Endothelial cell of umbilical vein (primary cell): ENCODE measurements at regions not wholly inside any gene's neighbourhood (a gene's known extent, or its start where the extent isn't known, plus 50 kb on each side); places are given as distances from the start of the nearest gene placed in this dataset.

Experiments
- BruUV-seq: library from RNA; stranded (reverse); fragments of 400-500 nt; replicated peaks from 2 replicates; lab custom pipeline; 2021; lab: Mats Ljungman, UMichigan
- CTCF ChIA-PET: fragments of 300-600, 350-600 bp; sonication (Branson Sonifier 250); formaldehyde crosslinking; loops from one replicate; lab custom pipeline; 2021; ENCODE audit warnings: antibody characterized with exemption, inconsistent platforms; lab: Charles Lee
- POLR2A ChIA-PET: fragments of 300-600, 350-600 bp; sonication (Branson Sonifier 250); formaldehyde crosslinking; loops from one replicate; lab custom pipeline; 2021; ENCODE audit warnings: antibody characterized with exemption, inconsistent platforms; lab: Charles Lee
- DNase-seq: peaks from one replicate; pipeline ENCODE4 v3.0.0-alpha.2; 2011; ENCODE audit warnings: low read depth, low spot score
- FAIRE-seq: peaks from 2 replicates; lab custom pipeline; 2011; peaks lifted over from hg19 to GRCh38; lab: Jason Lieb, UNC
- H2AFZ ChIP-seq: 2 replicates; pipeline ENCODE4 v1.6.0; 2012; ENCODE audit warnings: low read depth, low read length, control low read depth, inconsistent platforms
- H3K27ac ChIP-seq: 2 replicates; pipeline ENCODE4 v1.5.1; 2011; ENCODE audit warnings: low read depth, mild to moderate bottlenecking, control low read depth, low read length, moderate library complexity; ENCODE audit not compliant: insufficient read depth
- H3K27me3 ChIP-seq, 2 experiments: 2 replicates each; pipeline versions ENCODE4 v1.6.0 to v1.6.1; 2011; ENCODE audit warnings: low read length in 2 of 2, mixed read lengths in 1 of 2; ENCODE audit not compliant: control insufficient read depth in 2 of 2, insufficient read depth in 2 of 2
- H3K36me3 ChIP-seq, 2 experiments: 2 replicates in 1 of 2; 3 replicates in 1 of 2; pipeline ENCODE4 v1.5.1; 2011; ENCODE audit warnings: low read length in 2 of 2, mild to moderate bottlenecking in 1 of 2, moderate library complexity in 1 of 2; ENCODE audit not compliant: control insufficient read depth in 2 of 2, insufficient read depth in 2 of 2; ENCODE audit errors: extremely low read depth in 1 of 2
- H3K4me1 ChIP-seq: 3 replicates; pipeline ENCODE4 v1.5.1; 2011; ENCODE audit warnings: mild to moderate bottlenecking, low read length; ENCODE audit not compliant: control insufficient read depth, insufficient read depth; ENCODE audit errors: extremely low read depth
- H3K4me2 ChIP-seq: 2 replicates; pipeline ENCODE4 v1.6.1; 2011; ENCODE audit warnings: low read length, control low read depth, mixed read lengths; ENCODE audit not compliant: insufficient read depth
- H3K4me3 ChIP-seq, 3 experiments: fragments of 200-600 bp in 1 of 3; sonication (generic), shearing (Covaris generic) in 1 of 3; replicated peaks in 1 of 3; 2 replicates each; pipeline ENCODE4 v1.5.1; 2011 to 2016; ENCODE audit warnings: control low read depth in 3 of 3, low read length in 3 of 3, mild to moderate bottlenecking in 2 of 3, inconsistent platforms in 1 of 3, low read depth in 1 of 3, moderate library complexity in 1 of 3; ENCODE audit not compliant: insufficient read depth in 1 of 3
- H3K79me2 ChIP-seq: 2 replicates; pipeline ENCODE4 v1.6.0; 2012; ENCODE audit warnings: low read length, inconsistent platforms; ENCODE audit not compliant: control insufficient read depth, insufficient read depth
- H3K9ac ChIP-seq: replicated peaks from 2 replicates; pipeline ENCODE3; 2011; ENCODE audit warnings: low read length, control low read depth; ENCODE audit not compliant: insufficient read depth; ENCODE audit errors: extremely low read depth
- H3K9me1 ChIP-seq: replicated peaks from 3 replicates; pipeline ENCODE4 v1.6.0; 2011; ENCODE audit warnings: mild to moderate bottlenecking, low read length; ENCODE audit not compliant: control insufficient read depth, insufficient read depth; ENCODE audit errors: extremely low read depth
- H3K9me3 ChIP-seq: replicated peaks from 2 replicates; pipeline ENCODE4 v1.5.1; 2012; ENCODE audit warnings: low read length, inconsistent platforms; ENCODE audit not compliant: control insufficient read depth, insufficient read depth
- H4K20me1 ChIP-seq: replicated peaks from 2 replicates; pipeline ENCODE3; 2011; ENCODE audit warnings: mild to moderate bottlenecking, low read length; ENCODE audit not compliant: control insufficient read depth, insufficient read depth; ENCODE audit errors: extremely low read depth
- CTCF ChIP-seq, 2 donors: IDR thresholded peaks; 1 replicate in 1 of 2; 2 replicates in 1 of 2; pipeline ENCODE4 v1.5.1; 2011; ENCODE audit warnings: low read length in 2 of 2, mild to moderate bottlenecking in 2 of 2, moderate library complexity in 2 of 2, control low read depth in 1 of 2, inconsistent platforms in 1 of 2, low read depth in 1 of 2; ENCODE audit not compliant: insufficient read depth in 1 of 2; ENCODE audit errors: extremely low read depth in 1 of 2
- EZH2 ChIP-seq: IDR thresholded peaks from 2 replicates; pipeline ENCODE4 v1.6.1; 2012; ENCODE audit warnings: borderline replicate concordance, low read depth, mild to moderate bottlenecking, moderate library complexity, low read length, inconsistent platforms; ENCODE audit not compliant: severe bottlenecking
- FOS ChIP-seq: IDR thresholded peaks from 2 replicates; pipeline ENCODE4 v1.6.1; 2011; ENCODE audit warnings: mild to moderate bottlenecking, low read length, moderate library complexity, borderline replicate concordance; ENCODE audit not compliant: insufficient read depth
- GATA2 ChIP-seq: IDR thresholded peaks from 2 replicates; pipeline ENCODE4 v1.7.0; 2011; ENCODE audit warnings: low read depth, mild to moderate bottlenecking, moderate library complexity, mixed read lengths, low read length; ENCODE audit not compliant: insufficient read length, insufficient read depth
- JUN ChIP-seq: IDR thresholded peaks from 2 replicates; pipeline ENCODE4 v1.6.1; 2011; ENCODE audit warnings: borderline replicate concordance, low read depth; ENCODE audit not compliant: insufficient read length, insufficient read depth
- MYC ChIP-seq: IDR thresholded peaks from one replicate; pipeline ENCODE4 v1.6.1; 2011; ENCODE audit warnings: mild to moderate bottlenecking, low read depth, low read length
- POLR2A ChIP-seq: IDR thresholded peaks from 2 replicates; pipeline ENCODE4 v1.6.1; 2012; ENCODE audit warnings: low read depth, mild to moderate bottlenecking, control low read depth, low read length
- POLR2AphosphoS5 ChIP-seq: IDR thresholded peaks from 2 replicates; pipeline ENCODE4 v1.6.1; 2012; ENCODE audit warnings: low read depth, mild to moderate bottlenecking, control low read depth, low read length, moderate library complexity; ENCODE audit not compliant: insufficient read depth
- dilution Hi-C: fragments of 300-500 bp; cut with MboI; formaldehyde crosslinking; loops from one replicate; pipeline ENCODE4 v1.15.0; 2019; ENCODE audit warnings: low sequenced_read_pairs; ENCODE audit not compliant: extremely low pct_ligation_motif_present
- intact Hi-C: fragments of 100-400 bp; cut with micrococcal nuclease; formaldehyde crosslinking; loops from one replicate; pipeline ENCODE4 v1.10.0; 2022
- TF ChIP-seq, protein P1 (sequence below): IDR thresholded peaks from 2 replicates; pipeline ENCODE4 v1.6.1; 2011; ENCODE audit not compliant: insufficient read depth, insufficient read length

- Histone ChIP-seq H3K9me3 (no peaks in the 10 kb centered on the region), H3K4me1 (no peaks in the 10 kb centered on the region), H3K36me3 (no peaks in the 10 kb centered on the region), H3K79me2 (no peaks in the 10 kb centered on the region), H3K4me3 (no peak overlapping the region), H2AFZ (no peak overlapping the region), H4K20me1 (no peaks in the 10 kb centered on the region), H3K27me3 (no peaks in the 10 kb centered on the region), H3K9me1 (no peaks in the 10 kb centered on the region), H3K27ac (no peak overlapping the region), H3K9ac (no peak overlapping the region), H3K4me2 (no peak overlapping the region)
- CTCF ChIA-PET, result no interaction called here
- BruUV-seq, result no TSS peak
- intact Hi-C loops, result no loop called here
- DNase-seq (no peak), FAIRE-seq (no peak)
- POLR2A ChIA-PET, result no interaction called here
- TF ChIP-seq GATA2, result no peak
- TF ChIP-seq CTCF (IDR thresholded peaks at IDR 0.05; ENCODE audit: extremely low read depth in 1 of 2, insufficient read depth in 1 of 2, low read depth in 1 of 2, low read length in 2 of 2), result no peak
- TF ChIP-seq MYC, result no peak
- no peak for TF ChIP-seq EZH2
- TF ChIP-seq POLR2A, result no peak
- TF ChIP-seq FOS, result no peak
- TF ChIP-seq JUN, result no peak
- TF ChIP-seq, protein P1, sequence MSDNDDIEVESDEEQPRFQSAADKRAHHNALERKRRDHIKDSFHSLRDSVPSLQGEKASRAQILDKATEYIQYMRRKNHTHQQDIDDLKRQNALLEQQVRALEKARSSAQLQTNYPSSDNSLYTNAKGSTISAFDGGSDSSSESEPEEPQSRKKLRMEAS, result no peak
- TF ChIP-seq POLR2AphosphoS5, result no peak
- dilution Hi-C loops, result no loop called here
These were observed 157.2 kb downstream of the TMEM132E start for GRCh38 chr17:34736611-34737010.
